Motor neuron (in vitro differentiated cells): ENCODE measurements at regions not wholly inside any gene's neighbourhood (a gene's known extent, or its start where the extent isn't known, plus 50 kb on each side); places are given as distances from the start of the nearest gene placed in this dataset.

Experiments used
- ATAC-seq, 8 experiments: fragments of 200-7000 bp; cut with Tn5 transposase; replicated peaks in 6 of 8; 2 replicates each; pipeline ENCODE4 v1.8.0; 2021; ENCODE audit warnings: mild to moderate bottlenecking in 8 of 8, moderate library complexity in 8 of 8
- H3K27ac ChIP-seq, 2 donors: fragments of 250-450 bp; sonication (Bioruptor Pico); 2 replicates each; pipeline ENCODE4 v1.9.0; 2021; ENCODE audit warnings: antibody characterized with exemption in 2 of 2, mild to moderate bottlenecking in 2 of 2, moderate library complexity in 1 of 2
- H3K4me1 ChIP-seq, 2 donors: fragments of 250-450 bp; sonication (Bioruptor Pico); replicated peaks in 1 of 2; 2 replicates each; pipeline ENCODE4 v1.6.1; 2021; ENCODE audit warnings: antibody characterized with exemption in 2 of 2, mild to moderate bottlenecking in 2 of 2, moderate library complexity in 1 of 2
- H3K4me3 ChIP-seq, 5 donors: fragments of 250-450 bp; sonication (Bioruptor Pico); 2 replicates each; pipeline ENCODE4 v1.9.0; 2021; ENCODE audit warnings: antibody characterized with exemption in 5 of 5, mild to moderate bottlenecking in 5 of 5, moderate library complexity in 4 of 5
- WGBS, 10 experiments: fragments of 450-650 bp; shearing (Covaris generic); methylation state at CpG; one replicate each; pipeline ENCODE4 v1.0.0; 2022; 5-methylcytosine and 5-hydroxymethylcytosine counted together
- in situ Hi-C, 9 experiments: fragments of 400-800 bp; cut with MboI; loops; one replicate each; pipeline ENCODE4 v1.15.0; 2021; ENCODE audit warnings: low sequenced_read_pairs in 9 of 9, low pct_unique_long_range_greater_than_20kb in 2 of 9; ENCODE audit not compliant: unreplicated experiment in 9 of 9

- 0 to 72% (median 18%) methylated on average over 1 to 5 of the region's 5 CpGs for WGBS, 10 experiments
- no peak overlapping the region for H3K4me3 ChIP-seq
These were observed 1074.2 kb upstream of the WWC1 start for GRCh38 chr5:167217097-167217743.

GRCh38 chr5:167219298-167219697 lies 1072.1 kb upstream of the WWC1 start:
- Histone ChIP-seq H3K4me3 (no peak overlapping the region), H3K27ac (no peak overlapping the region), H3K4me1 (peaks cover 0 to 6% of the 10 kb centered on the region in 2 donors)
- in situ Hi-C loops = no loop called here
- 0 to 27% (median 0%) methylated on average over 1 of the region's 1 CpG; no CpG with 5 or more reads in 5 of the 10 experiments for WGBS, 10 experiments
- peak in 4 of 8 experiments; percentile 48 to 85 (median 79) for ATAC-seq

More at GRCh38 chr5:167217097-167217743, 1074.2 kb upstream of the WWC1 start:
- no peak overlapping the region for H3K27ac ChIP-seq
- ATAC-seq = peak in 3 of 8 experiments; percentile 54 to 77 (median 56)
- in situ Hi-C loops = no loop called here
- H3K4me1 ChIP-seq = peaks cover 0 to 11% of the 10 kb centered on the region in 2 donors

- Histone ChIP-seq H3K4me1 (no peaks in the 10 kb centered on the region), H3K4me3 (no peak overlapping the region), H3K27ac (no peak overlapping the region)
- WGBS, 10 experiments = 30 to 100% (median 69%) methylated on average over 1 of the region's 1 CpG; no CpG with 5 or more reads in 4 of the 10 experiments
- no peak for ATAC-seq
- in situ Hi-C loops = no loop called here
These were observed 1065.1 kb upstream of the WWC1 start for GRCh38 chr5:167226386-167226785.

- 6 to 100% (median 89%) methylated on average over 2 to 3 of the region's 3 CpGs for whole genome bisulfite sequencing, 10 experiments
- H3K4me1 ChIP-seq = no peaks in the 10 kb centered on the region
- in situ Hi-C loops = no loop called here
- H3K4me3 ChIP-seq = no peak overlapping the region
- H3K27ac ChIP-seq = no peak overlapping the region
- ATAC-seq = no peak
These were observed 1063.3 kb upstream of the WWC1 start for GRCh38 chr5:167228134-167228533.

- in situ Hi-C loops = no loop called here
- no peaks in the 10 kb centered on the region for H3K4me1 ChIP-seq
- no peak overlapping the region for H3K27ac ChIP-seq
- peak in 2 of 8 experiments; percentile 20 to 47 for ATAC-seq
- no peak overlapping the region for H3K4me3 ChIP-seq
- WGBS, 10 experiments = 20 to 100% (median 82%) methylated on average over 1 to 2 of the region's 2 CpGs; no CpG with 5 or more reads in 6 of the 10 experiments
These were observed 1061.7 kb upstream of the WWC1 start for GRCh38 chr5:167229751-167230150.

- ATAC-seq = no peak
- in situ Hi-C loops = no loop called here
- H3K4me3 ChIP-seq = no peak overlapping the region
- no peak overlapping the region for H3K27ac ChIP-seq
- no peaks in the 10 kb centered on the region for H3K4me1 ChIP-seq
- WGBS, 10 experiments = 18 to 100% (median 100%) methylated on average over 1 of the region's 1 CpG; no CpG with 5 or more reads in 5 of the 10 experiments
These were observed 1061.0 kb upstream of the WWC1 start for GRCh38 chr5:167230414-167230813.

- no peak overlapping the region for H3K27ac ChIP-seq
- in situ Hi-C loops = no loop called here
- WGBS, 10 experiments = 20 to 100% (median 59%) methylated on average over 1 to 3 of the region's 3 CpGs; no CpG with 5 or more reads in 2 of the 10 experiments
- no peak overlapping the region for H3K4me3 ChIP-seq
- no peaks in the 10 kb centered on the region for H3K4me1 ChIP-seq
- peak in 1 of 8 experiments; percentile 57 for ATAC-seq
These were observed 1058.7 kb upstream of the WWC1 start for GRCh38 chr5:167232675-167233311.

- Histone ChIP-seq H3K27ac (no peak overlapping the region), H3K4me3 (no peak overlapping the region), H3K4me1 (no peaks in the 10 kb centered on the region)
- in situ Hi-C loops = no loop called here
- 8 to 100% (median 86%) methylated on average over 1 to 3 of the region's 3 CpGs for WGBS, 10 experiments
- no peak for ATAC-seq
These were observed 1057.8 kb upstream of the WWC1 start for GRCh38 chr5:167233507-167234220.

GRCh38 chr5:167241436-167242067 lies 1049.9 kb upstream of the WWC1 start:
- Histone ChIP-seq H3K4me3 (no peak overlapping the region), H3K27ac (no peak overlapping the region), H3K4me1 (peaks cover 7 to 18% of the 10 kb centered on the region in 2 donors)
- WGBS, 10 experiments = 30 to 98% (median 79%) methylated on average over 3 to 6 of the region's 6 CpGs
- ATAC-seq = peak in 1 of 8 experiments; percentile 29
- in situ Hi-C loops = no loop called here

GRCh38 chr5:167242701-167243100 lies 1048.7 kb upstream of the WWC1 start:
- Histone ChIP-seq H3K4me1 (peaks cover 7 to 18% of the 10 kb centered on the region in 2 donors), H3K4me3 (no peak overlapping the region), H3K27ac (no peak overlapping the region)
- in situ Hi-C loops = no loop called here
- 10 to 96% (median 85%) methylated on average over 1 to 4 of the region's 4 CpGs for WGBS, 10 experiments
- ATAC-seq = no peak

GRCh38 chr5:167243463-167243862 lies 1048.0 kb upstream of the WWC1 start:
- Histone ChIP-seq H3K4me1 (peaks cover 7 to 18% of the 10 kb centered on the region in 2 donors), H3K4me3 (no peak overlapping the region), H3K27ac (no peak overlapping the region)
- 10 to 100% (median 98%) methylated on average over 1 to 2 of the region's 2 CpGs; no CpG with 5 or more reads in 2 of the 10 experiments for WGBS, 10 experiments
- in situ Hi-C loops = no loop called here
- no peak for ATAC-seq

GRCh38 chr5:167244583-167244982 lies 1046.9 kb upstream of the WWC1 start:
- peak; percentile 68 to 86 (median 80) for ATAC-seq
- no peak overlapping the region for H3K27ac ChIP-seq
- no peak overlapping the region for H3K4me3 ChIP-seq
- in situ Hi-C loops = no loop called here
- 0 to 100% (median 63%) methylated on average over 1 to 3 of the region's 4 CpGs; no CpG with 5 or more reads in 2 of the 10 experiments for WGBS, 10 experiments
- peaks cover 7 to 23% of the 10 kb centered on the region in 2 donors for H3K4me1 ChIP-seq

GRCh38 chr5:167245868-167246267 lies 1045.6 kb upstream of the WWC1 start:
- WGBS, 10 experiments = 14 to 100% (median 57%) methylated on average over 1 of the region's 1 CpG; no CpG with 5 or more reads in 7 of the 10 experiments
- Histone ChIP-seq H3K4me1 (peaks cover 7 to 23% of the 10 kb centered on the region in 2 donors), H3K27ac (no peak overlapping the region), H3K4me3 (no peak overlapping the region)
- ATAC-seq = peak; percentile 30 to 90 (median 47)
- in situ Hi-C loops = no loop called here
